H1 (cell line): ENCODE measurements at regions not wholly inside any gene's neighbourhood (a gene's known extent, or its start where the extent isn't known, plus 50 kb on each side); places are given as distances from the start of the nearest gene placed in this dataset.

Source experiments
- CTCF ChIP-seq, 3 experiments: IDR thresholded peaks; 1 replicate in 2 of 3; 2 replicates in 1 of 3; pipeline versions ENCODE4 v1.5.1 to v1.6.1; 2011; ENCODE audit warnings: low read length in 3 of 3, mild to moderate bottlenecking in 3 of 3, inconsistent platforms in 2 of 3, low read depth in 1 of 3, moderate library complexity in 1 of 3; ENCODE audit not compliant: insufficient read depth in 1 of 3; ENCODE audit errors: control extremely low read depth in 1 of 3
- EZH2 ChIP-seq: fragments of 200-600 bp; sonication (generic); IDR thresholded peaks from 2 replicates; pipeline ENCODE4 v1.7.1; 2012; ENCODE audit warnings: low read depth, mild to moderate bottlenecking, moderate library complexity, low read length, inconsistent platforms; ENCODE audit not compliant: severe bottlenecking
- POLR2A ChIP-seq, 2 experiments: IDR thresholded peaks; 1 replicate in 1 of 2; 2 replicates in 1 of 2; pipeline ENCODE4 v1.6.1; 2011; ENCODE audit warnings: low read depth in 2 of 2, low read length in 2 of 2, mild to moderate bottlenecking in 2 of 2; ENCODE audit errors: control extremely low read depth in 1 of 2
- SUZ12 ChIP-seq: fragments of 200-600 bp; sonication (generic); IDR thresholded peaks from 2 replicates; pipeline ENCODE4 v1.6.1; 2012; ENCODE audit warnings: mild to moderate bottlenecking, inconsistent platforms, low read length, moderate library complexity, mixed read lengths
- TEAD4 ChIP-seq: IDR thresholded peaks from 2 replicates; pipeline ENCODE4 v1.6.1; 2012; ENCODE audit warnings: low read depth, low read length, inconsistent platforms, mixed read lengths
- USF2 ChIP-seq: IDR thresholded peaks from 2 replicates; pipeline ENCODE4 v1.6.1; 2011; ENCODE audit warnings: low read length, improper control_type of control experiment

- no peak for TF ChIP-seq USF2
- no peak for TF ChIP-seq CTCF (IDR thresholded peaks at IDR 0.05; ENCODE audit: control extremely low read depth in 1 of 3, insufficient read depth in 1 of 3, low read depth in 1 of 3, low read length in 3 of 3)
- no peak for TF ChIP-seq EZH2
- TF ChIP-seq SUZ12: no peak
- no peak for TF ChIP-seq POLR2A (IDR thresholded peaks at IDR 0.05; ENCODE audit: control extremely low read depth in 1 of 2, low read depth in 2 of 2, low read length in 2 of 2)
- no peak for TF ChIP-seq TEAD4
These were observed 1053.8 kb downstream of the BCL11B start for GRCh38 chr14:98218218-98218617.
